ENCODE measurements at regions not wholly inside any gene's neighbourhood (a gene's known extent, or its start where the extent isn't known, plus 50 kb on each side); places are given as distances from the start of the nearest gene placed in this dataset.
"Not testable (repeated sequence)": the region's sequence is repeated elsewhere in the genome, so short reads cannot be mapped to it uniquely, and the experiment has no call there.

DNA sequence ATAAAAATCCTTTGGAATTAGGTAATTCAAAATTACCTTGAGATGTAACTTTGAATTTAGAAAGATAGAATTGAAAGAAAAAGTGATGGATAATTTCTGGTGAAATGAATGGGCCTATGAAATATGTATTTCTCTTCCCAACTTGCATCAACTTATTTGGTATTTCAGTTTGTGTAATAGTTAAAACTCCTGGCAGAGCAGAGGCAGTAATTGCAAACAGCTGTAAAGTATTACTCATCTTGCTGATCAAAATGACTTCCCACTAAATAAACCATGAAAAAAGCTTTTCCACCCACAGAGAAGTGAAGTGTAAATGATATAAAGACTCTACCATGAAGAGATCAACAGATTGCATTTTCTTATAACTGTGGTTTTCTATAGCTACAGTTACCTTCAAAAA is 201.0 kb downstream of the POTED start:
- DNase-seq (ENCODE audit: low spot score) = not testable (repeated sequence)

DNA sequence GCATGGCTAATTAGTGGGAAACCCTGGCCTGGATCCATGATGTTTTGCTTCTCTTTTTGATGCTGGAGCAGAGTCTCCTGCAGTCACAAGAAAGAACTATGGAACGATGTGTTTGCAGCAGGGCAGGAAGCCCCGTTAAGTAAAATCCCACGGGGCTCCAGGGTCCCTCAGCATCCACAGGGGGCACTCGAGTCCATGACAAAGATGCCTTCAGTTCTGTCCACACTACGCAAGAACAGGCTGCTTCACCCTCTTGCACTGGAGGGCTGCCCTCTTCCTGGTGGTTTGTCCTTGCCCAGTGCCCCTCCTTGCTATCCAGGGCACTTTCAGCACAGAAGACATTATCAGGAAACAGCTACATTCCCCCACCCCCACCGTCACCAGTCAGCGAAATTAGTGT is 196.9 kb downstream of the POTED start:
- not testable (repeated sequence) for DNase-seq (ENCODE audit: low spot score)

- not testable (repeated sequence) for DNase-seq (ENCODE audit: low spot score)
Observed at GRCh38 chr21:13802757-13803156, 193.2 kb downstream of the POTED start.

All from AG20443 (cell line).